GM12892 (cell line): ENCODE measurements at regions not wholly inside any gene's neighbourhood (a gene's known extent, or its start where the extent isn't known, plus 50 kb on each side); places are given as distances from the start of the nearest gene placed in this dataset.
"Not testable (repeated sequence)": the region's sequence is repeated elsewhere in the genome, so short reads cannot be mapped to it uniquely, and the experiment has no call there.

Experiments
- DNase-seq: peaks from one replicate; pipeline ENCODE4 v3.0.0; 2011; ENCODE audit not compliant: insufficient read length
- FAIRE-seq: peaks from 2 replicates; lab custom pipeline; 2011; peaks lifted over from hg19 to GRCh38; lab: Jason Lieb, UNC
- POLR2A ChIP-seq: IDR thresholded peaks from 2 replicates; pipeline ENCODE4 v1.6.1; 2011; ENCODE audit warnings: low read depth, low read length, control low read depth
- POLR2AphosphoS5 ChIP-seq: IDR thresholded peaks from 2 replicates; pipeline ENCODE4 v1.6.1; 2011; ENCODE audit warnings: low read depth, low read length, control low read depth
- TAF1 ChIP-seq: IDR thresholded peaks from 2 replicates; pipeline ENCODE4 v1.6.1; 2011; ENCODE audit warnings: low read depth, mild to moderate bottlenecking, control low read depth, low read length, borderline replicate concordance

DNA sequence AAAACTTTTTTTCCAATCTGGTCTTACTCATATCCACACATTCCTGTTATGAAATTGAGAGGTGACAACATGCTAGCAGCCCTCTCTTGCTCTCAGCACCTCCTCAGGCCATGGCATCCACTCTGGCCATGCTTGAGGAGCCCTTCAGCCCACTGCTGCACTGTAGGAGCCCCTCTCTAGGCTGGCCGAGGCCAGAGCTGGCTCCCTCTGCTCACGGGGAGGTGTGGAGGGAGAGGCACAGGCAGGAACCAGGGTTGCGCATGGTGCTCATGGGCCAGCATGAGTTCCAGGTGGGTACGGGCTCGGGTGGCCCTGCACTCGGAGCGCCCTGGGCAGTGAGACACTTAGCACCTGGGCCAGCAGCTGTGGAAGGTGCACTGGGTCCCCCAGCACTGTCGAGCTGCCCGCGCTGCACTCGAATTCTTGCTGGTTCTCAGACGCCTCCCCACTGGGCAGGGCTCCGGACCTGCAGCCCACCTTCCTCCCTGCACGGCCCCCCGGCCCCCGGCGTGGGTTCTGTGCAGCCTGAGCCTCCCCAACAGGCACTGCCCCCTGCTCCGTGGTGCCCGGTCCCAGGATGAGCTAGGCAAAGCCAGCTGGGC, 1669.6 kb upstream of the CELF4 start:
- no peak for DNase-seq
- TF ChIP-seq TAF1 (no peak), POLR2AphosphoS5 (no peak), POLR2A (no peak)
- no peak for FAIRE-seq

- FAIRE-seq (no peak), DNase-seq (no peak)
- no peak for TF ChIP-seq TAF1
- TF ChIP-seq POLR2A, result no peak
- no peak for TF ChIP-seq POLR2AphosphoS5
Measured at GRCh38 chr18:39232937-39233336, 1667.3 kb upstream of the CELF4 start.

- DNase-seq (no peak), FAIRE-seq (no peak)
- TF ChIP-seq TAF1 (no peak), POLR2AphosphoS5 (no peak), POLR2A (no peak)
Measured at GRCh38 chr18:39232490-39232889, 1666.9 kb upstream of the CELF4 start.

GRCh38 chr18:39230086-39230803, 1664.6 kb upstream of the CELF4 start:
- no peak for FAIRE-seq
- TF ChIP-seq POLR2A, result no peak
- TF ChIP-seq POLR2AphosphoS5, result no peak
- no peak for TF ChIP-seq TAF1
- no peak for DNase-seq

GRCh38 chr18:39227769-39228168, 1662.2 kb upstream of the CELF4 start:
- not testable (repeated sequence) for DNase-seq, FAIRE-seq

- FAIRE-seq, result no peak
- no peak for TF ChIP-seq TAF1
- no peak for TF ChIP-seq POLR2A
- no peak for TF ChIP-seq POLR2AphosphoS5
- DNase-seq, result no peak
Measured at GRCh38 chr18:39225373-39225772, 1659.8 kb upstream of the CELF4 start.

GRCh38 chr18:39223283-39223682, 1657.7 kb upstream of the CELF4 start:
- no peak for FAIRE-seq
- DNase-seq, result no peak
- TF ChIP-seq POLR2A (no peak), TAF1 (no peak), POLR2AphosphoS5 (no peak)

GRCh38 chr18:39215920-39216319, 1650.3 kb upstream of the CELF4 start:
- TF ChIP-seq TAF1 (no peak), POLR2AphosphoS5 (no peak), POLR2A (no peak)
- FAIRE-seq, result no peak
- no peak for DNase-seq

DNA sequence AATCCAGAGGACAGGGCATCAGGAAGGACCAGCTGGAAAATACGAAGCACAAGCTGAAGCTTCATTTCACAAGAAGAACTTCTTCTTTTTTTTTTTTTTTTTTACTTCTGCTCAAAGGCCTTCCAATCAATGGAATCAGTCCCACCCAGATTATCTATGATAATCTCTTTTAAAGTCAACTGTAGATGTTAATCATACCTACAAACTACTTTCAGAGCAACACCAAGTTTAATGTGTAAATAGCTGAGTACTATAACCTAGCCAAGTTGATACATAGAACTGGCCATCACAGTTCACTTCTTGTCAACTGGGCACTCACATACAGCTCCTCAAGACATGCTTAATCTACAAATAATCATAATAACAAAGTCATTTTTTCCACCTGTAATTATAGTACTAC, 1645.9 kb upstream of the CELF4 start:
- FAIRE-seq (no peak), DNase-seq (no peak)
- TF ChIP-seq TAF1 (no peak), POLR2A (no peak), POLR2AphosphoS5 (no peak)

- DNase-seq (no peak), FAIRE-seq (no peak)
- TF ChIP-seq TAF1 (no peak), POLR2A (no peak), POLR2AphosphoS5 (no peak)
Measured at GRCh38 chr18:39209173-39209572, 1643.6 kb upstream of the CELF4 start.

- no peak for FAIRE-seq
Measured at GRCh38 chr18:39208729-39209128, 1643.1 kb upstream of the CELF4 start.

DNA sequence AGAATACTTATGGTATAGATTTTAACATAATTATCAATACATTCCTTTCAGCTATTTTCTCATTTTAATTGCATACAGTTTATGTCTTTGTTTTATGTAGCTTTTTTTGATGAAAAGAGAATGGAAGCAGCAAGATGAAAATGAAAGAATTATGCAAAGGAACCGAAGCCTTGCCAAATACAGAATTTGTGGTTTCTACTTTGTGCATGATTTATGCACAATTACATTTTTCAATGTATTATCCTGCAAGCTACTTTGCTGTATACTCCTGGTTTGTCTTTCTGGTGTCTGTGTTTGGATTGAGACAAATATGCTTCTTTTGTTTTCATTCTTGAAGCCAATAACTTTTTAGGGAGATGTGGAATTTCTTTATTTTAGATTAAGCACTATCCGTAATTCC, 1642.6 kb upstream of the CELF4 start:
- FAIRE-seq, result no peak
- DNase-seq, result no peak
- TF ChIP-seq POLR2A (no peak), POLR2AphosphoS5 (no peak), TAF1 (no peak)

More at GRCh38 chr18:39208729-39209128, 1643.1 kb upstream of the CELF4 start:
- DNase-seq, result no peak
- TF ChIP-seq POLR2A (no peak), TAF1 (no peak), POLR2AphosphoS5 (no peak)

GRCh38 chr18:39206398-39207103, 1641.0 kb upstream of the CELF4 start:
- not testable (repeated sequence) for FAIRE-seq, DNase-seq
